PC-3 (cell line): ENCODE measurements at regions not wholly inside any gene's neighbourhood (a gene's known extent, or its start where the extent isn't known, plus 50 kb on each side); places are given as distances from the start of the nearest gene placed in this dataset.

Experiments used
- CTCF ChIP-seq: fragments of 300-600 bp; sonication (generic); conservative IDR thresholded peaks from 2 replicates; pipeline ENCODE4 v1.5.1; 2017; ENCODE audit warnings: antibody characterized with exemption, low read depth, mild to moderate bottlenecking, low read length
- EZH2 ChIP-seq: fragments of 300-600 bp; sonication (generic); IDR thresholded peaks from one replicate; pipeline ENCODE4 v1.6.1; 2017; ENCODE audit warnings: antibody characterized with exemption, mild to moderate bottlenecking, low read length; ENCODE audit not compliant: unreplicated experiment
- EZH2phosphoT487 ChIP-seq: fragments of 300-600 bp; sonication (generic); IDR thresholded peaks from 2 replicates; pipeline ENCODE4 v1.6.1; 2018; ENCODE audit warnings: mild to moderate bottlenecking, antibody characterized with exemption, low read length, borderline replicate concordance

DNA sequence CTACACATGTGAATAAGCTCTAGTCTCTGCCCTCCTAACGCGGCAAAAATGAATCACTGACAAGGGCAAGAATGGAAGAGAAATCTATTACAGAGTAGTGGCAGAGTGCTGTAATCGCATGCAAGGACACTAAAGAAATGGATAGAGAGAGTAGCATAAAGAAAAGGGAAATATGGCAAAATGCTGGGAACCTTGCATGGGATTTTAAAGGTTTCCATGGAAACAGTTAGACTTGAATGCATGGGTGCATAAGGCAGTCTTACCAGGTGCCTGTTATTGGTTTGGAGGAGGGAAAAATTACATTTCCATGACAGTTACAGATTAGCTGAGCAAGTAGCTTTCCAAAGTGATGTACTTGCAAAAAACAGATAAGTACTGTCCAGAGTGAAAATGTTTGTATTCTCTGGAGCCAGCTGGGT lies 233.4 kb downstream of the PTN start:
- no peak for TF ChIP-seq CTCF
- TF ChIP-seq EZH2: no peak
- TF ChIP-seq EZH2phosphoT487: no peak
